ENCODE measurements at regions not wholly inside any gene's neighbourhood (a gene's known extent, or its start where the extent isn't known, plus 50 kb on each side); places are given as distances from the start of the nearest gene placed in this dataset.

DNA sequence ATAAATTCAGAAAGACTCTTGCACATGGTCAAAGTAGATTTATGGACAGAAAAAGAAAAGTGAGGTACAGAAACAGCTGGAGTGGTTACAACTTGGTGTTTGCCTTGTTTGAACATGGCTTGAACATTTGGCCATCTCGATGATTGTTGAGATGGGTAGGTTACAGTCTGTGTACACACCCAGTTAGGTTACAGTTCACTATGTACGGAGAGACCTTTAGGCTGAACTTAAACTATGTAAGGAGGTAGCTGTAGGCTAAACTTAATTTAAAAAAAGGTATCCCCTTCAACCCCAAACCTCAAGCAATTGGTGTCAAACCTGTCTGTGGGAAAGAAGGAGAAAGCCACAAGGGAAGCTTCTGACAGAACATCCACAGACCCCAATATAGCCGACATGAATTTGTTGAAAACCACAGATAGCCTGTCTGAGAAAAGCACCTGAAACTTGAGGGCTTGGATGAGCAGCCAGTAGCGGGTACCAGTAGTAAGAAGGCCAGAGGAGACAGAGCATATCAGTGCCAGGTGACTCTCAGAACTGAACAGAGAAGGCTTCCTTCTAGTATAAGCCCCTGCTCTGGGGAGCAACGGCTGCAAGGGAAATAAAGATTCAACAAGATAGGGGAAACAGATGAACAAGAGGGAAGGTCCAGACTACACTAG is 247.9 kb upstream of the GALNTL6 start:
- TF ChIP-seq REST (IDR thresholded peaks at IDR 0.05; ENCODE audit: insufficient replicate concordance, low read depth) (no peak), SPI1 (IDR thresholded peaks at IDR 0.05; ENCODE audit: borderline replicate concordance, low read depth) (no peak), CTCF (IDR thresholded peaks at IDR 0.05; ENCODE audit: insufficient read depth, low read length) (no peak), GABPA (IDR thresholded peaks at IDR 0.05; ENCODE audit: low read depth) (no peak), POLR2AphosphoS5 (IDR thresholded peaks at IDR 0.05; ENCODE audit: low read depth) (no peak)
- Histone ChIP-seq H3K4me3 (replicated peaks; ENCODE audit: insufficient read depth, low read length) (no peak overlapping the region), H3K27ac (replicated peaks) (no peak overlapping the region), H3K27me3 (ENCODE audit: insufficient read depth, poor library complexity, severe bottlenecking) (no peaks in the 10 kb centered on the region)
- no peak for DNase-seq (ENCODE audit: low read depth in 1 of 2, low spot score in 1 of 2)

DNA sequence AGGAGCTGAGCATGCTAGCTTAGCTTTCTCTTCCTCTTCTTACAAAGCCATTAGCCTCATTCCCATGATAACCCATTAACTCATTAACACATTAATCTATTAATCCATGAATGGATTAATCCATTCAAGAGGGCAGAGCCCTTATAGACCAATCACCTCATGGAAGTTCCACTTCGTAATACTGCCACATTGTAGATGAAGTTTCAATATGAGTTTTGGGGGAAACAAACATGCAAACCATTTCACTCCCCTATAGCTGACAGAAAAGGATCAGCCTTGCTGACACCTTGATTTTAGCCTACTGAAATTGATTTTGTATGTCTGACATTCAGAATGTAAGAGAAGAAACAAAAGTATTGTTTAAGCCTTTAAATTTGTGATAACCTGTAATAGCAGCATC is 251.8 kb upstream of the GALNTL6 start:
- TF ChIP-seq SPI1 (IDR thresholded peaks at IDR 0.05; ENCODE audit: borderline replicate concordance, low read depth), result no peak
- TF ChIP-seq GABPA (IDR thresholded peaks at IDR 0.05; ENCODE audit: low read depth), result no peak
- TF ChIP-seq POLR2AphosphoS5 (IDR thresholded peaks at IDR 0.05; ENCODE audit: low read depth), result no peak
- no peak for TF ChIP-seq REST (IDR thresholded peaks at IDR 0.05; ENCODE audit: insufficient replicate concordance, low read depth)
- no peak for TF ChIP-seq CTCF (IDR thresholded peaks at IDR 0.05; ENCODE audit: insufficient read depth, low read length)
- DNase-seq (ENCODE audit: low read depth in 1 of 2, low spot score in 1 of 2), result no peak
- Histone ChIP-seq H3K27ac (replicated peaks) (no peak overlapping the region), H3K27me3 (ENCODE audit: insufficient read depth, poor library complexity, severe bottlenecking) (no peaks in the 10 kb centered on the region), H3K4me3 (replicated peaks; ENCODE audit: insufficient read depth, low read length) (no peak overlapping the region)

- H3K27ac ChIP-seq (replicated peaks), result no peak overlapping the region
- no peak for DNase-seq (ENCODE audit: low read depth in 1 of 2, low spot score in 1 of 2)
- no peak overlapping the region for H3K4me3 ChIP-seq (replicated peaks; ENCODE audit: insufficient read depth, low read length)
- no peak for TF ChIP-seq SPI1 (IDR thresholded peaks at IDR 0.05; ENCODE audit: borderline replicate concordance, low read depth)
- no peak for TF ChIP-seq REST (IDR thresholded peaks at IDR 0.05; ENCODE audit: insufficient replicate concordance, low read depth)
- TF ChIP-seq GABPA (IDR thresholded peaks at IDR 0.05; ENCODE audit: low read depth), result no peak
- no peak for TF ChIP-seq POLR2AphosphoS5 (IDR thresholded peaks at IDR 0.05; ENCODE audit: low read depth)
- no peak for TF ChIP-seq CTCF (IDR thresholded peaks at IDR 0.05; ENCODE audit: insufficient read depth, low read length)
- H3K27me3 ChIP-seq (ENCODE audit: insufficient read depth, poor library complexity, severe bottlenecking), result no peaks in the 10 kb centered on the region
Observed at GRCh38 chr4:171553961-171554360, 259.2 kb upstream of the GALNTL6 start.

Data from HL-60 (cell line).